A673 (cell line): ENCODE measurements at regions not wholly inside any gene's neighbourhood (a gene's known extent, or its start where the extent isn't known, plus 50 kb on each side); places are given as distances from the start of the nearest gene placed in this dataset.

Experiments
- EZH2 ChIP-seq: fragments of 200-600 bp; sonication (generic); IDR thresholded peaks from 2 replicates; pipeline ENCODE4 v1.6.1; 2017; ENCODE audit warnings: borderline replicate concordance, low read depth, mild to moderate bottlenecking, mixed read lengths, antibody characterized with exemption, low read length; ENCODE audit not compliant: poor library complexity, severe bottlenecking
- TF ChIP-seq, protein P1 (sequence below): fragments of 300-800, 200-600 bp; sonication (generic); conservative IDR thresholded peaks from 2 replicates; pipeline ENCODE4 v1.5.1; 2017; ENCODE audit warnings: low read depth, mild to moderate bottlenecking, antibody characterized with exemption, low read length, moderate library complexity, mixed read lengths

DNA sequence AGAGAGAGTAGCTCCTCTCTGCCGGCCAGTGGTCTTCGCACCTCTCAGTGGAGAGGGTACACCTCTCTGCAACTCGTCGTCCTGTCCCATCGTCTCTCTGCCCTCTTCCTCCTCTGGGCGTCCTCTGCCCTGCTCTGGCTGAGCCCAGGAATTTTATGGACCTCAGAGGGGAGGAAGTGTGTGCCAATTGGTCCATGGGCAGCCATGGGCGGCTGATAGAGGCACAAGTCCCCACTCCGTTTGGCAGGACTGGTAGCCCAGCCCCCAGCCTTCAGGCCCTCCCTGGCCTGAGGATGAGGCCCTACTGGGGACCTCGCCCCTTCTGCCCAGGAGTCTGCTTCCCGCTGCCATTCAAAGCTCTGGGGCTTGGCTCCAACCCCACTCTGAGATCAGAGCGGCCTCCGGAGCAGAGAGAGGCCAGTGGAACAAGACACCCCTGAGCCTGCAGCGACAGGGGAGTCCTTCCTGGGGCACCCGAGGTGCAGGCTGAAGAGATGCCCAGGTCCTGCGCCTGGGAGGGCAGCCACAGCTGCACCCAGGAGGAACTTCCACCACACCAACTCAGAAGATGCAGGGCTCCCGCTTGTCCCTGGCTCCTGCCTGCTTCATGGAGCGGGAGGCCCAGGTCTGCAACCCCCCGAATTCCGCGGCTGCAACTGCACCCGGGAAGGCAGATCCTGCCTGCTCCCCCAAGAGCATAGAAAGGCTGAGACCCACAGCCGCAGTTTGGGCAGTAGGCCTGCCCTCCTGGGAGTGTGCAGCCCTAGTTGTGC, 659.9 kb downstream of the KCNT2 start:
- TF ChIP-seq, protein P1, sequence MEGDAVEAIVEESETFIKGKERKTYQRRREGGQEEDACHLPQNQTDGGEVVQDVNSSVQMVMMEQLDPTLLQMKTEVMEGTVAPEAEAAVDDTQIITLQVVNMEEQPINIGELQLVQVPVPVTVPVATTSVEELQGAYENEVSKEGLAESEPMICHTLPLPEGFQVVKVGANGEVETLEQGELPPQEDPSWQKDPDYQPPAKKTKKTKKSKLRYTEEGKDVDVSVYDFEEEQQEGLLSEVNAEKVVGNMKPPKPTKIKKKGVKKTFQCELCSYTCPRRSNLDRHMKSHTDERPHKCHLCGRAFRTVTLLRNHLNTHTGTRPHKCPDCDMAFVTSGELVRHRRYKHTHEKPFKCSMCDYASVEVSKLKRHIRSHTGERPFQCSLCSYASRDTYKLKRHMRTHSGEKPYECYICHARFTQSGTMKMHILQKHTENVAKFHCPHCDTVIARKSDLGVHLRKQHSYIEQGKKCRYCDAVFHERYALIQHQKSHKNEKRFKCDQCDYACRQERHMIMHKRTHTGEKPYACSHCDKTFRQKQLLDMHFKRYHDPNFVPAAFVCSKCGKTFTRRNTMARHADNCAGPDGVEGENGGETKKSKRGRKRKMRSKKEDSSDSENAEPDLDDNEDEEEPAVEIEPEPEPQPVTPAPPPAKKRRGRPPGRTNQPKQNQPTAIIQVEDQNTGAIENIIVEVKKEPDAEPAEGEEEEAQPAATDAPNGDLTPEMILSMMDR, result no peak
- no peak for TF ChIP-seq EZH2
